ENCODE measurements at regions not wholly inside any gene's neighbourhood (a gene's known extent, or its start where the extent isn't known, plus 50 kb on each side); places are given as distances from the start of the nearest gene placed in this dataset.

- DNase-seq, result no peak
These were observed 164.0 kb downstream of the KLF5 start for GRCh38 chr13:73222627-73223305.

DNA sequence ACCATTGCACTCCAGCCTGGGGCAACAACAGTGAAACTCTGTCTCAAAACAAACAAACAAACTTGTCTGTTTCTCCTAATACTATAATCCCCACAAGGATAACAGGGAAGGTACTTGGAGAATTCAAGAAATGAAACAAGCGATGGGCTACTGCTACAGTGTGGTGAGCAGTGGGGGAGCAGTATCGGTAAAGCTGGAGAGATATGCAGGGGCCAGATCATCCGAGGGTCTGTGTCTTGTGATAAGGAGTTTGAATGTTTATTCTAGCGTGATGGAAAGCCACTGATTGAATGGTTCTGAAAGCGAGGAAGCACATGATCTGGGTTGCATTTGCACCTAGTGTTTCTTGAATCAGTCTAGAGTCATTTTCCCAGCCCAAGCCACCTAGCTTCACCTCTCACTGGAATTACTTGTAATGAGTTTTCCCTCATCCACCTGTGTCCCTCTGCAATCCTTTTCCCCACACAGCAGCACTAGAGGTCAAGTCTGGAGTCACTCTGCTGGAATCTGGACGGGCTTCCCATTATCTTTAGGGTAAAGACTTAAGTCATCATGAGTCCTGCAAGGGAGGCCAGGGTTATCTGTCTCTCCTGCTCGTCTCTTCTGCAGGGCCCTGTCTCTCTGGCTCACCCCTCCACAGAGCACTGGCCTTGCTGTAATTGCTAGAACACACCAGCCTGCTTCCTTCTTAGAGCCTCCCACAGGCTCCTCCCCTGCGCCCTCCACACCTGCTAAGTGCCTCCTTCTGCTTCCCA, 162.3 kb downstream of the KLF5 start:
- DNase-seq, result no peak

DNA sequence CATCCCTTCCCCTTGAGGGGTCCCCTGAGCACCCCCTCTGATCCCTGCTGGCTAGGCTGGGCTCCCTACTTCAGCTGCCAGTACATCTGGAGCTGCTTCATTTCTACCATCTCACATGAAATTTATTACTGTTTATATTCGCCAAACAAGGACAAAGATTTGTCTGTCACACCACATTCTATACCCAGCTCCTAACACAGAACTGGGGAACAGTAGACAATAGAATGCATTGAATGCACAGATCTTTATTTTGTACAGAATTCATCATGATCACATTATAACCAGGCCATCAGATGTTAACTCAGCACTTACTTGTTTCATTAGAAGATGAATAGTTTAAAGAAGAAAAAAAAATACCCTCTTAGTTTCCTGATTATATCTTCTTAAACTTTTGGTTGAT, 159.4 kb downstream of the KLF5 start:
- no peak for DNase-seq

- DNase-seq, result no peak
These were observed 157.6 kb downstream of the KLF5 start for GRCh38 chr13:73216381-73216831.

- no peak for DNase-seq
These were observed 157.0 kb downstream of the KLF5 start for GRCh38 chr13:73215823-73216222.

GRCh38 chr13:73212482-73212881, 153.7 kb downstream of the KLF5 start:
- no peak for DNase-seq

GRCh38 chr13:73210218-73210883, 151.5 kb downstream of the KLF5 start:
- no peak for DNase-seq

DNA sequence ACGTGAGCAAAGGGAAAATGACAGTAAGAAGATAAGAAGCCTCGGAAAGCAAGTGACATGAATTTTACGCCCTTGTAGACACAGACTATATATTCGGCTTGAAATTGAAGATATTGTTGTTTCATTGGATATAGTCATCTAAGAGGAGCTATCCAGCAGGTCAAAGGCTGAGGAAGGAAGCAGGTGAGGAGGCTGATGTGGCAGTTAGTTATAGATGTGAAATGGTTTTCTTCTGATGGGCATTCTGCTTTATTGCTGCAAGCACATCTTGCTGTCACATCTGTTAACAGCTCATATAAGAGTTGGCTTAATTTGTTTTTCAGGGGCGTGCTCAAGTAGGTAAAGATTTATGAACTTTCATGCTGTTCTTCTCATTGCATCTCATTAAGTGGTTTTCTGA, 146.1 kb downstream of the KLF5 start:
- DNase-seq, result no peak

DNA sequence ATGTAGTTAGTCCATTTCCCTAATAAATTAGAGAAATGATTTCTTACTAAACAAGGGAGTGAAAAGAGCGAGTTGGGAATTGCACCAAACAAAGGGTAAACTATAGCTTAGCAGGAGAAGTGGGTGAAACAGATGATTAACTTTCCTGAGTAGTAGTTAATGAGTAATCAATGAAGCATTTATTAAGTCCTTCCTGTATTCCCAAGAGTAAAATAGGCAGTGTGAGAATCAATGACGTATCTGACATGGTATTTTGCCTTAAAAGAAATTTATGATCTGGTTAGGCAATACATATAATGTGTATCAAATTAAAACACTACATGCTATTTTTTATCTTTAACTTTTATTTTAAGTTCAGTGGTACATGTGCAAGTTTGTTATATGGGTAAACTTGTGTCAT, 142.8 kb downstream of the KLF5 start:
- no peak for DNase-seq

DNA sequence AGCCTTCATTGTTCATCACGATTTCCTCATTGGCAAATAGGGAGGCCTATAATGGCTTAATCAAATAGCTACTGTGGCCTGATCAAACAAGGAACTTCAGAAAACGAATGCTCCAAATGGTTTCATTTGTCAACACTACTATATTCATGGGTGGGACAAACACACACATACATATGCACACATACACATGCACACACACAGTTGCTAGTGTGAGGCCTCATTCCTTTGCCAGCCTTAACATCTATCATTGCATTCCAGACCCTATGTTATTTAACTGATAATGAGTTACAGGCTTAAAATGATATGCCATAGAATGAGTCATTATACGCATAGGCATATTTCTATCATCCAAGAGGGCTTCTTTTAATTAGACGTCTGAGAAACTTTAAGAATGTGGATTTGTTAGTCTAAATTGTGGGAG, 140.2 kb downstream of the KLF5 start:
- DNase-seq, result no peak

DNA sequence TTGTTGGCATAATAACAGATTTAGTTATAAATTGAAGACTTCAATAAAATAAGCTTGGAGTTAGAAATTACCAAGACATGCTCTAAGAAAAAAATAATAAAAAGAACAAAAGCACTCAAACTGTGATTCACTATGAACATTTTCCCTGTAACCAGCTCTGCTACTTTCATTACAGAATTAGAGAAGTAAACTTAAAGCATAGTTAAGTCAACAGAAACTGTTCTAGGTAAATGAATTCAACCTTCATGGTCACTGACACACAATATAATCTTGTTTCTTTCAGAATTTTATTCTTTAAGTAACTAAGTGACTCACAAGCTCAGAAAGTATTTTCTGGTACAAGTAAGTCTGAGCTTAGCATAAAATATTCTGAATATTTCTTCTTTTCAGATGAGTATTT, 136.3 kb downstream of the KLF5 start:
- no peak for DNase-seq

GRCh38 chr13:73194310-73194709, 135.5 kb downstream of the KLF5 start:
- no peak for DNase-seq

- no peak for DNase-seq
These were observed 134.7 kb downstream of the KLF5 start for GRCh38 chr13:73193554-73193953.

GRCh38 chr13:73190477-73190876, 131.7 kb downstream of the KLF5 start:
- no peak for DNase-seq

DNA sequence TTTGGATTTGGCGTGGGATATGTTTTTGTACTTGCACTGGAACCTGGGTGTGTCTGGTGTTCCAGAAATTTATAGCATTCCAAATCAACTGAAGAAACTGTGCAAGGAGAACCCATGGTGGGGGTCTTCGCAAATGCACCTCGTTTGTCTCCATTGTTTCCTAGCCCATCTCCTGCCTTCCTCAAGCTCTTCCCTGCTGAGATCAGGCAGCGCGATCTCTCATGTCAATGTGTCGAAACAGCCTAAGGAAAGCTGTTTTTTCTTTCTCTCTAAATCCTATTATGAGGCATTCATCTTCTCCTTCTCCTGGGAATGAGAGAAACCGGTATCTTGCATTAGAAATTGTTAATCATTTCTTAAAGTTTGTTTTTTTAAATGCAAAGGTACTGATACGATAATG, 131.0 kb downstream of the KLF5 start:
- no peak for DNase-seq

GRCh38 chr13:73189362-73189761, 130.6 kb downstream of the KLF5 start:
- no peak for DNase-seq

GRCh38 chr13:73187106-73187505, 128.3 kb downstream of the KLF5 start:
- DNase-seq, result no peak

DNA sequence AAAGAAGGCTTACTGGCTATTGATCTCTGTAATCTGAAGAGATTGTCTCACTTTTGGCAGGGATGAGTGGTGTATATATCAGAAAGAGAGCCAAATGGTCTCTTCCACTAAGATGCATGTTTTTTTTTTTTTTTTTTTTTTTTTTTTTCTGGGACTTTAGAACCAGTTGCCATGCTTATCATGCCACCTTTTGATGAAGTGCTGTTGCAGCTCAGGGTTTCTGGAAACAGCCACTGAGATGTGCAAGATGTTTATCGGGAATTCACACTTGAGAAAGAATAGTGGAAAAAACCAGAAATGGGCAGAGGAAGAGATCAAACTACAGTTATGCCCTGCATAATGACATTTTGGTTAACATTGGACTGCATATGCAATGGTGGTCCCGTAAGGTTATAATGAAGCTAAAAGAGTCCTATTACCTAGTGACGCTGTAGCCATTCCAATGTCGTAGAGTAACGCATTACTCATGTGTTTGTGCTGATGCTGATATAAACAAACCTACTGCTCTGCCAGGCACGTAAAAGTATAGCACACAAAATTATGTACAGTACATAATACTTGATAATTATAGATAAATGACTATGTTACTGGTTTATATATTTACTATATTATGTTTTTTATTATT, 121.0 kb downstream of the KLF5 start:
- no peak for DNase-seq

GRCh38 chr13:73177916-73178565, 119.2 kb downstream of the KLF5 start:
- DNase-seq, result no peak

GRCh38 chr13:73177017-73177416, 118.2 kb downstream of the KLF5 start:
- no peak for DNase-seq

DNA sequence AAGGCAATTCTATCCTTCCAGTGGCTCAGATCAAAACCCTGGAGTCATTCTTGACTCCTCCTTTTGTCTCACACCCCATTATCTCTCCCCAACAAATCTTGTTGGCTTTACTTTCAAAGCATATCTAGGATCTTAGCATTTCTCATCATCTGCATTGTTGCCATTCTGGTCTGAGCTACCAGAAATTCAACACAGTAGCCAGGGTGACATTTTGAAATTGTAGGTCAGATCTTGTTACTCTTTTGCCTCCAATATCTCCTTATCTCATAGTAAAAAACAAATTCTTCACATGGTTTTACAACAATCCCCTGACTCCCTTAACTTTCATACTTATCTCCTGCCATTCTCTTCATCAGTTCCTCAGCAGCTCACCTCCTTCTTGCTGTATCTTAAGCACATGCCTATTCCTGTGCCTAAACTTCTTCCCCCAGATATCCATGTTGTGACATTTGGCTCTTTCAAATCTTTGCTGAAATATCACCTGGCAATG, 115.8 kb downstream of the KLF5 start:
- DNase-seq, result no peak

- no peak for DNase-seq
These were observed 114.5 kb downstream of the KLF5 start for GRCh38 chr13:73173279-73173811.

DNA sequence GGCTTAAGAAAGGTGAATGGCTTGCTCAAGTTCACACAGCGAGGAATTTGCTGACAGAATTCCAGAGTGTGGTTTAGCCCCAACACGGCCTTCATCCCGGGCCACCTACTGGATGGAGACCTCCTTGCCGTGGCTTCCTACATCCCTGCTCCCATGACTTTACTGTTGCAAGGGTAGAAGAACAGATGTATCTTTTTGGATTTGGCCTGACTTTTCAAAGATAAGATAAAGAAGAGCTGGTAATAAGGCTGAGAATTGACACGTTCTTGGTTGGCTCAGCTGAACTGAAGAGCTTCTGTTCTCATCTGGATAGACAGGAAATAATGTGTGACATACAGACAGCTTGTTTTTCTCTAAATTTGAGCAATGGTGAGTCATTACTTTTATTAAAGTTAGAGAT, 113.1 kb downstream of the KLF5 start:
- no peak for DNase-seq

All from GF-D8 (cell line).